Loucy (cell line): ENCODE measurements at regions not wholly inside any gene's neighbourhood (a gene's known extent, or its start where the extent isn't known, plus 50 kb on each side); places are given as distances from the start of the nearest gene placed in this dataset.

Source experiments
- H2AFZ ChIP-seq: fragments of 200-600 bp; sonication (generic); 2 replicates; pipeline ENCODE4 v1.6.0; 2016; ENCODE audit warnings: antibody characterized with exemption, mild to moderate bottlenecking, low read length, moderate library complexity
- H3F3A ChIP-seq: fragments of 200-600 bp; 2 replicates; pipeline ENCODE4 v1.6.0; 2016; ENCODE audit warnings: antibody characterized with exemption, low read depth, mild to moderate bottlenecking
- H3K27me3 ChIP-seq: fragments of 200-600 bp; sonication (generic); 2 replicates; pipeline ENCODE4 v1.6.1; 2014; ENCODE audit warnings: low read length, mild to moderate bottlenecking; ENCODE audit not compliant: insufficient read depth, poor library complexity, severe bottlenecking
- H3K36me3 ChIP-seq: fragments of 200-600 bp; sonication (generic); 2 replicates; pipeline ENCODE4 v1.6.1; 2016; ENCODE audit warnings: low read length; ENCODE audit not compliant: insufficient read depth
- H3K4me1 ChIP-seq: fragments of 200-600 bp; sonication (generic); 2 replicates; pipeline ENCODE4 v1.5.1; 2014; ENCODE audit warnings: low read length, mild to moderate bottlenecking; ENCODE audit not compliant: insufficient read depth, poor library complexity, severe bottlenecking
- H3K4me2 ChIP-seq: fragments of 200-600 bp; sonication (generic); 2 replicates; pipeline ENCODE4 v1.6.0; 2014; ENCODE audit warnings: antibody characterized with exemption, low read length, low read depth, mild to moderate bottlenecking; ENCODE audit not compliant: poor library complexity, severe bottlenecking
- H3K4me3 ChIP-seq: fragments of 200-600 bp; sonication (generic); 2 replicates; pipeline ENCODE4 v1.5.1; 2014; ENCODE audit warnings: low read length, mild to moderate bottlenecking, mixed read lengths; ENCODE audit not compliant: poor library complexity, severe bottlenecking
- H3K79me2 ChIP-seq: fragments of 200-600 bp; sonication (generic); 2 replicates; pipeline ENCODE4 v1.6.1; 2014; ENCODE audit warnings: low read length; ENCODE audit not compliant: insufficient read depth
- H3K9ac ChIP-seq: fragments of 200-600 bp; sonication (generic); 2 replicates; pipeline ENCODE4 v1.6.0; 2014; ENCODE audit warnings: mild to moderate bottlenecking, low read depth, low read length, moderate library complexity; ENCODE audit not compliant: poor library complexity, severe bottlenecking
- H3K9me2 ChIP-seq: fragments of 200-600 bp; sonication (generic); replicated peaks from 2 replicates; pipeline ENCODE4 v1.6.1; 2016; ENCODE audit warnings: low read depth, low read length, mixed read lengths
- H3K9me3 ChIP-seq: fragments of 200-600 bp; sonication (generic); 2 replicates; pipeline ENCODE4 v1.6.1; 2014; ENCODE audit warnings: mild to moderate bottlenecking, antibody characterized with exemption, low read length, low read depth; ENCODE audit not compliant: insufficient read depth
- H4K20me1 ChIP-seq: fragments of 200-600 bp; sonication (generic); 2 replicates; pipeline ENCODE4 v1.6.0; 2014; ENCODE audit warnings: antibody characterized with exemption, low read length, mild to moderate bottlenecking; ENCODE audit not compliant: insufficient read depth, poor library complexity, severe bottlenecking
- CTCF ChIP-seq: fragments of 200-600 bp; sonication (generic); conservative IDR thresholded peaks from 2 replicates; pipeline ENCODE4 v1.5.1; 2014; ENCODE audit warnings: mild to moderate bottlenecking, antibody characterized with exemption, low read length
- EZH2phosphoT487 ChIP-seq: fragments of 200-600 bp; IDR thresholded peaks from 2 replicates; pipeline ENCODE4 v1.6.1; 2018; ENCODE audit warnings: antibody characterized with exemption, mild to moderate bottlenecking, moderate library complexity, borderline replicate concordance

DNA sequence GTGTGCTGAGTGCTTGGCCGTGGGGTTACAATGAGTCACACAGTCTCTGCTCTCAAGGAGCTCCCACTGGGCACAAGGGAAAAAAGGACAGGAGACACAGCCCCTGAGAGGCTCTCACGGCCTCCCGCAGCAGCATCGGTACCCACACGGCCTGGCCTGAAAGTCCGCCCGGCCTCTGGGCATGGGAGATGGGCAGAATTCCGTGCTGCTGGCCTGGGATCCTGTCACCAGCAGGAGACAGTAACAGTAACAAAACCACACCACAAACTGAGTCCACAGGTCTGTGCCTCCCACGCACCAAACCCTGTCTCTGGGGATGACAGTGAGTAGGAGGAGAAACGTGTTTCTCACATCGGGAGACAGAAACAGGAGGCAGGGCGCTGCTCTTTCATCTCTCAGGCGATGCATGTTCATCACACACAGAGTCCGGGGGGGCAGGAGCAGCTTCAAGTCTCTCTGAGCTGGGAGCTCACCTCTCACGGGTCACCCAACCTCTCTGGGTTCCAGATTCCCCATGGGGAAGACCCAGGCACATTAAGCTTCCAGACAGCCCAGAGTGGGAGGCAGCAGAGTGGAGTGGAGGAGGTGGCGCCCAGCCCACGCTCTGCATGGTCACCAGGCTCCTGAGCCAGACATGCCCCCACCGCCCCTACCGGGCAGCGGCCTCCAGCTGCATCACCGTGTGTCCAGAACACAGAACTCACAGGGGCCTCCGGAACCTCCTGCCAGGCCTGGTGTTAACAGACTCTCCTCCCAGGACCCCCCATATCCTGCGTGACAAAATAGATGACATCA lies 124.7 kb upstream of the VSTM2B start:
- H2AFZ ChIP-seq: no peak overlapping the region
- H3K27me3 ChIP-seq: no peaks in the 10 kb centered on the region
- no peak for TF ChIP-seq CTCF
- no peak for TF ChIP-seq EZH2phosphoT487
- H3K9ac ChIP-seq: no peak overlapping the region
- H3K36me3 ChIP-seq: no peaks in the 10 kb centered on the region
- H3F3A ChIP-seq: no peaks in the 10 kb centered on the region
- H3K79me2 ChIP-seq: no peaks in the 10 kb centered on the region
- H4K20me1 ChIP-seq: no peaks in the 10 kb centered on the region
- H3K9me2 ChIP-seq: no peaks in the 10 kb centered on the region
- H3K4me1 ChIP-seq: no peaks in the 10 kb centered on the region
- no peak overlapping the region for H3K4me2 ChIP-seq
- H3K9me3 ChIP-seq: peaks cover 18% of the 10 kb centered on the region; the same call in 1 of the 2 replicates
- H3K4me3 ChIP-seq: no peak overlapping the region

- no peaks in the 10 kb centered on the region for H3K36me3 ChIP-seq
- H3K4me1 ChIP-seq: no peaks in the 10 kb centered on the region
- no peaks in the 10 kb centered on the region for H3K27me3 ChIP-seq
- no peaks in the 10 kb centered on the region for H3K79me2 ChIP-seq
- peaks cover 18% of the 10 kb centered on the region; the same call in 1 of the 2 replicates for H3K9me3 ChIP-seq
- H2AFZ ChIP-seq: no peak overlapping the region
- H3K4me2 ChIP-seq: no peak overlapping the region
- no peaks in the 10 kb centered on the region for H3K9me2 ChIP-seq
- no peaks in the 10 kb centered on the region for H4K20me1 ChIP-seq
- H3K4me3 ChIP-seq: no peak overlapping the region
- no peaks in the 10 kb centered on the region for H3F3A ChIP-seq
- no peak overlapping the region for H3K9ac ChIP-seq
- TF ChIP-seq CTCF (no peak), EZH2phosphoT487 (no peak)
Measured at GRCh38 chr19:29401712-29402421, 123.9 kb upstream of the VSTM2B start.

- no peak overlapping the region for H3K4me3 ChIP-seq
- no peaks in the 10 kb centered on the region for H4K20me1 ChIP-seq
- peaks cover 19% of the 10 kb centered on the region; the same call in 1 of the 2 replicates for H3K9me3 ChIP-seq
- H3K4me2 ChIP-seq: no peak overlapping the region
- H3F3A ChIP-seq: no peaks in the 10 kb centered on the region
- H3K4me1 ChIP-seq: no peaks in the 10 kb centered on the region
- no peak overlapping the region for H3K9ac ChIP-seq
- no peaks in the 10 kb centered on the region for H3K36me3 ChIP-seq
- TF ChIP-seq EZH2phosphoT487 (no peak), CTCF (no peak)
- H3K9me2 ChIP-seq: no peaks in the 10 kb centered on the region
- no peak overlapping the region for H2AFZ ChIP-seq
- H3K79me2 ChIP-seq: no peaks in the 10 kb centered on the region
- H3K27me3 ChIP-seq: no peaks in the 10 kb centered on the region
Measured at GRCh38 chr19:29402563-29402962, 123.2 kb upstream of the VSTM2B start.
